ENCODE measurements at regions not wholly inside any gene's neighbourhood (a gene's known extent, or its start where the extent isn't known, plus 50 kb on each side); places are given as distances from the start of the nearest gene placed in this dataset.

- FAIRE-seq, result no peak
Observed at GRCh38 chr20:7392542-7393206, 547.6 kb downstream of the HAO1 start.

GRCh38 chr20:7399114-7399513, 541.1 kb downstream of the HAO1 start:
- DNase-seq (ENCODE audit: insufficient read length, low spot score) (no peak), FAIRE-seq (no peak)
- TF ChIP-seq POLR2A (IDR thresholded peaks at IDR 0.05; ENCODE audit: low read depth, low read length) (no peak), POU2F2 (IDR thresholded peaks at IDR 0.05; ENCODE audit: low read depth, low read length) (no peak), SPI1 (IDR thresholded peaks at IDR 0.05; ENCODE audit: low read depth, low read length) (no peak), PAX5 (IDR thresholded peaks at IDR 0.05; ENCODE audit: insufficient read depth, low read length, severe bottlenecking) (no peak), TAF1 (IDR thresholded peaks at IDR 0.05; ENCODE audit: low read depth, low read length) (no peak), POLR2AphosphoS5 (IDR thresholded peaks at IDR 0.05; ENCODE audit: low read depth, low read length) (no peak)

More at GRCh38 chr20:7392542-7393206, 547.6 kb downstream of the HAO1 start:
- TF ChIP-seq POLR2AphosphoS5 (IDR thresholded peaks at IDR 0.05; ENCODE audit: low read depth, low read length), result no peak
- TF ChIP-seq TAF1 (IDR thresholded peaks at IDR 0.05; ENCODE audit: low read depth, low read length), result no peak
- no peak for TF ChIP-seq PAX5 (IDR thresholded peaks at IDR 0.05; ENCODE audit: insufficient read depth, low read length, severe bottlenecking)
- no peak for TF ChIP-seq POLR2A (IDR thresholded peaks at IDR 0.05; ENCODE audit: low read depth, low read length)
- no peak for TF ChIP-seq POU2F2 (IDR thresholded peaks at IDR 0.05; ENCODE audit: low read depth, low read length)
- no peak for TF ChIP-seq SPI1 (IDR thresholded peaks at IDR 0.05; ENCODE audit: low read depth, low read length)
- DNase-seq (ENCODE audit: insufficient read length, low spot score), result no peak

GRCh38 chr20:7399575-7399974, 540.7 kb downstream of the HAO1 start:
- DNase-seq (ENCODE audit: insufficient read length, low spot score), result no peak
- no peak for FAIRE-seq
- TF ChIP-seq TAF1 (IDR thresholded peaks at IDR 0.05; ENCODE audit: low read depth, low read length) (no peak), POLR2AphosphoS5 (IDR thresholded peaks at IDR 0.05; ENCODE audit: low read depth, low read length) (no peak), SPI1 (IDR thresholded peaks at IDR 0.05; ENCODE audit: low read depth, low read length) (no peak), POU2F2 (IDR thresholded peaks at IDR 0.05; ENCODE audit: low read depth, low read length) (no peak), POLR2A (IDR thresholded peaks at IDR 0.05; ENCODE audit: low read depth, low read length) (no peak), PAX5 (IDR thresholded peaks at IDR 0.05; ENCODE audit: insufficient read depth, low read length, severe bottlenecking) (no peak)

- DNase-seq (ENCODE audit: insufficient read length, low spot score), result no peak
- TF ChIP-seq SPI1 (IDR thresholded peaks at IDR 0.05; ENCODE audit: low read depth, low read length) (no peak), POLR2A (IDR thresholded peaks at IDR 0.05; ENCODE audit: low read depth, low read length) (no peak), POU2F2 (IDR thresholded peaks at IDR 0.05; ENCODE audit: low read depth, low read length) (no peak), POLR2AphosphoS5 (IDR thresholded peaks at IDR 0.05; ENCODE audit: low read depth, low read length) (no peak), TAF1 (IDR thresholded peaks at IDR 0.05; ENCODE audit: low read depth, low read length) (no peak), PAX5 (IDR thresholded peaks at IDR 0.05; ENCODE audit: insufficient read depth, low read length, severe bottlenecking) (no peak)
- no peak for FAIRE-seq
Observed at GRCh38 chr20:7406671-7407070, 533.6 kb downstream of the HAO1 start.

GRCh38 chr20:7410150-7410549, 530.1 kb downstream of the HAO1 start:
- TF ChIP-seq POLR2AphosphoS5 (IDR thresholded peaks at IDR 0.05; ENCODE audit: low read depth, low read length), result no peak
- DNase-seq (ENCODE audit: insufficient read length, low spot score), result no peak
- no peak for FAIRE-seq

- DNase-seq (ENCODE audit: insufficient read length, low spot score) (no peak), FAIRE-seq (no peak)
- TF ChIP-seq TAF1 (IDR thresholded peaks at IDR 0.05; ENCODE audit: low read depth, low read length) (no peak), POLR2A (IDR thresholded peaks at IDR 0.05; ENCODE audit: low read depth, low read length) (no peak), POLR2AphosphoS5 (IDR thresholded peaks at IDR 0.05; ENCODE audit: low read depth, low read length) (no peak), SPI1 (IDR thresholded peaks at IDR 0.05; ENCODE audit: low read depth, low read length) (no peak), PAX5 (IDR thresholded peaks at IDR 0.05; ENCODE audit: insufficient read depth, low read length, severe bottlenecking) (no peak), POU2F2 (IDR thresholded peaks at IDR 0.05; ENCODE audit: low read depth, low read length) (no peak)
Observed at GRCh38 chr20:7411075-7411474, 529.2 kb downstream of the HAO1 start.

GRCh38 chr20:7415427-7415826, 524.8 kb downstream of the HAO1 start:
- TF ChIP-seq POLR2AphosphoS5 (IDR thresholded peaks at IDR 0.05; ENCODE audit: low read depth, low read length) (no peak), SPI1 (IDR thresholded peaks at IDR 0.05; ENCODE audit: low read depth, low read length) (no peak), POLR2A (IDR thresholded peaks at IDR 0.05; ENCODE audit: low read depth, low read length) (no peak), PAX5 (IDR thresholded peaks at IDR 0.05; ENCODE audit: insufficient read depth, low read length, severe bottlenecking) (no peak), POU2F2 (IDR thresholded peaks at IDR 0.05; ENCODE audit: low read depth, low read length) (no peak), TAF1 (IDR thresholded peaks at IDR 0.05; ENCODE audit: low read depth, low read length) (no peak)
- DNase-seq (ENCODE audit: insufficient read length, low spot score) (no peak), FAIRE-seq (no peak)

- no peak for TF ChIP-seq PAX5 (IDR thresholded peaks at IDR 0.05; ENCODE audit: insufficient read depth, low read length, severe bottlenecking)
- TF ChIP-seq POU2F2 (IDR thresholded peaks at IDR 0.05; ENCODE audit: low read depth, low read length), result no peak
- TF ChIP-seq POLR2A (IDR thresholded peaks at IDR 0.05; ENCODE audit: low read depth, low read length), result no peak
- no peak for TF ChIP-seq TAF1 (IDR thresholded peaks at IDR 0.05; ENCODE audit: low read depth, low read length)
- TF ChIP-seq POLR2AphosphoS5 (IDR thresholded peaks at IDR 0.05; ENCODE audit: low read depth, low read length), result no peak
- FAIRE-seq (no peak), DNase-seq (ENCODE audit: insufficient read length, low spot score) (no peak)
Observed at GRCh38 chr20:7416382-7416781, 523.9 kb downstream of the HAO1 start.

GRCh38 chr20:7420345-7420744, 519.9 kb downstream of the HAO1 start:
- TF ChIP-seq PAX5 (IDR thresholded peaks at IDR 0.05; ENCODE audit: insufficient read depth, low read length, severe bottlenecking), result no peak
- TF ChIP-seq POLR2A (IDR thresholded peaks at IDR 0.05; ENCODE audit: low read depth, low read length), result no peak
- TF ChIP-seq POLR2AphosphoS5 (IDR thresholded peaks at IDR 0.05; ENCODE audit: low read depth, low read length), result no peak
- no peak for TF ChIP-seq TAF1 (IDR thresholded peaks at IDR 0.05; ENCODE audit: low read depth, low read length)
- TF ChIP-seq SPI1 (IDR thresholded peaks at IDR 0.05; ENCODE audit: low read depth, low read length), result no peak
- TF ChIP-seq POU2F2 (IDR thresholded peaks at IDR 0.05; ENCODE audit: low read depth, low read length), result no peak
- FAIRE-seq (no peak), DNase-seq (ENCODE audit: insufficient read length, low spot score) (no peak)

- DNase-seq (ENCODE audit: insufficient read length, low spot score) (no peak), FAIRE-seq (no peak)
- TF ChIP-seq TAF1 (IDR thresholded peaks at IDR 0.05; ENCODE audit: low read depth, low read length), result no peak
- TF ChIP-seq PAX5 (IDR thresholded peaks at IDR 0.05; ENCODE audit: insufficient read depth, low read length, severe bottlenecking), result no peak
- TF ChIP-seq SPI1 (IDR thresholded peaks at IDR 0.05; ENCODE audit: low read depth, low read length), result no peak
- no peak for TF ChIP-seq POLR2AphosphoS5 (IDR thresholded peaks at IDR 0.05; ENCODE audit: low read depth, low read length)
- TF ChIP-seq POLR2A (IDR thresholded peaks at IDR 0.05; ENCODE audit: low read depth, low read length), result no peak
- no peak for TF ChIP-seq POU2F2 (IDR thresholded peaks at IDR 0.05; ENCODE audit: low read depth, low read length)
Observed at GRCh38 chr20:7426890-7427496, 513.3 kb downstream of the HAO1 start.

Data from GM12891 (cell line).